ENCODE measurements at regions not wholly inside any gene's neighbourhood (a gene's known extent, or its start where the extent isn't known, plus 50 kb on each side); places are given as distances from the start of the nearest gene placed in this dataset.

GRCh38 chr7:24498439-24498838 is 74.8 kb upstream of the PALS2 start:
- TF ChIP-seq, protein P1, sequence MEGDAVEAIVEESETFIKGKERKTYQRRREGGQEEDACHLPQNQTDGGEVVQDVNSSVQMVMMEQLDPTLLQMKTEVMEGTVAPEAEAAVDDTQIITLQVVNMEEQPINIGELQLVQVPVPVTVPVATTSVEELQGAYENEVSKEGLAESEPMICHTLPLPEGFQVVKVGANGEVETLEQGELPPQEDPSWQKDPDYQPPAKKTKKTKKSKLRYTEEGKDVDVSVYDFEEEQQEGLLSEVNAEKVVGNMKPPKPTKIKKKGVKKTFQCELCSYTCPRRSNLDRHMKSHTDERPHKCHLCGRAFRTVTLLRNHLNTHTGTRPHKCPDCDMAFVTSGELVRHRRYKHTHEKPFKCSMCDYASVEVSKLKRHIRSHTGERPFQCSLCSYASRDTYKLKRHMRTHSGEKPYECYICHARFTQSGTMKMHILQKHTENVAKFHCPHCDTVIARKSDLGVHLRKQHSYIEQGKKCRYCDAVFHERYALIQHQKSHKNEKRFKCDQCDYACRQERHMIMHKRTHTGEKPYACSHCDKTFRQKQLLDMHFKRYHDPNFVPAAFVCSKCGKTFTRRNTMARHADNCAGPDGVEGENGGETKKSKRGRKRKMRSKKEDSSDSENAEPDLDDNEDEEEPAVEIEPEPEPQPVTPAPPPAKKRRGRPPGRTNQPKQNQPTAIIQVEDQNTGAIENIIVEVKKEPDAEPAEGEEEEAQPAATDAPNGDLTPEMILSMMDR (conservative IDR thresholded peaks at IDR 0.05 in 1 of 2, IDR thresholded peaks at IDR 0.05 in 1 of 2; ENCODE audit: low read depth in 1 of 2, low read length in 2 of 2) = no peak
- no peak for TF ChIP-seq EZH2 (IDR thresholded peaks at IDR 0.05; ENCODE audit: low read length, missing control alignments)

All from fibroblast of lung (primary cell).